ENCODE measurements at regions not wholly inside any gene's neighbourhood (a gene's known extent, or its start where the extent isn't known, plus 50 kb on each side); places are given as distances from the start of the nearest gene placed in this dataset.

- no peak for TF ChIP-seq EZH2 (IDR thresholded peaks at IDR 0.05; ENCODE audit: borderline replicate concordance, low read length)
- TF ChIP-seq, protein P1, sequence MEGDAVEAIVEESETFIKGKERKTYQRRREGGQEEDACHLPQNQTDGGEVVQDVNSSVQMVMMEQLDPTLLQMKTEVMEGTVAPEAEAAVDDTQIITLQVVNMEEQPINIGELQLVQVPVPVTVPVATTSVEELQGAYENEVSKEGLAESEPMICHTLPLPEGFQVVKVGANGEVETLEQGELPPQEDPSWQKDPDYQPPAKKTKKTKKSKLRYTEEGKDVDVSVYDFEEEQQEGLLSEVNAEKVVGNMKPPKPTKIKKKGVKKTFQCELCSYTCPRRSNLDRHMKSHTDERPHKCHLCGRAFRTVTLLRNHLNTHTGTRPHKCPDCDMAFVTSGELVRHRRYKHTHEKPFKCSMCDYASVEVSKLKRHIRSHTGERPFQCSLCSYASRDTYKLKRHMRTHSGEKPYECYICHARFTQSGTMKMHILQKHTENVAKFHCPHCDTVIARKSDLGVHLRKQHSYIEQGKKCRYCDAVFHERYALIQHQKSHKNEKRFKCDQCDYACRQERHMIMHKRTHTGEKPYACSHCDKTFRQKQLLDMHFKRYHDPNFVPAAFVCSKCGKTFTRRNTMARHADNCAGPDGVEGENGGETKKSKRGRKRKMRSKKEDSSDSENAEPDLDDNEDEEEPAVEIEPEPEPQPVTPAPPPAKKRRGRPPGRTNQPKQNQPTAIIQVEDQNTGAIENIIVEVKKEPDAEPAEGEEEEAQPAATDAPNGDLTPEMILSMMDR (IDR thresholded peaks at IDR 0.05; ENCODE audit: low read length) = no peak
- Histone ChIP-seq H4K20me1 (ENCODE audit: insufficient read depth, low read length) (no peaks in the 10 kb centered on the region), H3K36me3 (ENCODE audit: insufficient read depth, low read length) (no peaks in the 10 kb centered on the region), H3K4me3 (ENCODE audit: low read depth, low read length, poor library complexity, severe bottlenecking) (no peak overlapping the region), H3K27ac (ENCODE audit: low read depth, low read length, poor library complexity, severe bottlenecking) (no peak overlapping the region), H3K79me2 (ENCODE audit: insufficient read depth, low read length) (no peaks in the 10 kb centered on the region), H3K4me2 (ENCODE audit: low read length) (no peak overlapping the region), H3K4me1 (ENCODE audit: insufficient read depth, low read length, severe bottlenecking) (no peaks in the 10 kb centered on the region), H3K27me3 (ENCODE audit: insufficient read depth, low read length) (no peaks in the 10 kb centered on the region), H3K9ac (ENCODE audit: low read length) (no peak overlapping the region), H3K9me2 (ENCODE audit: low read depth, low read length) (no peaks in the 10 kb centered on the region), H3K9me3 (ENCODE audit: low read length) (no peaks in the 10 kb centered on the region), H2AFZ (ENCODE audit: low read length) (no peak overlapping the region), H3F3A (ENCODE audit: insufficient read depth, low read length) (no peaks in the 10 kb centered on the region)
These were observed 354.6 kb downstream of the RBM26 start for GRCh38 chr13:79051472-79051871.

GRCh38 chr13:79044415-79044814 lies 361.6 kb downstream of the RBM26 start:
- Histone ChIP-seq H3K9me3 (ENCODE audit: low read length) (no peaks in the 10 kb centered on the region), H4K20me1 (ENCODE audit: insufficient read depth, low read length) (no peaks in the 10 kb centered on the region), H3K36me3 (ENCODE audit: insufficient read depth, low read length) (no peaks in the 10 kb centered on the region), H3K27me3 (ENCODE audit: insufficient read depth, low read length) (no peaks in the 10 kb centered on the region), H3K27ac (ENCODE audit: low read depth, low read length, poor library complexity, severe bottlenecking) (no peak overlapping the region), H3K4me2 (ENCODE audit: low read length) (no peak overlapping the region), H3F3A (ENCODE audit: insufficient read depth, low read length) (no peaks in the 10 kb centered on the region), H3K9me2 (ENCODE audit: low read depth, low read length) (no peaks in the 10 kb centered on the region), H3K9ac (ENCODE audit: low read length) (no peak overlapping the region), H3K79me2 (ENCODE audit: insufficient read depth, low read length) (no peaks in the 10 kb centered on the region), H2AFZ (ENCODE audit: low read length) (no peak overlapping the region), H3K4me1 (ENCODE audit: insufficient read depth, low read length, severe bottlenecking) (no peaks in the 10 kb centered on the region), H3K4me3 (ENCODE audit: low read depth, low read length, poor library complexity, severe bottlenecking) (no peak overlapping the region)
- TF ChIP-seq EZH2 (IDR thresholded peaks at IDR 0.05; ENCODE audit: borderline replicate concordance, low read length) = no peak
- TF ChIP-seq, protein P1 (IDR thresholded peaks at IDR 0.05; ENCODE audit: low read length) = no peak

- H3K9me2 ChIP-seq (ENCODE audit: low read depth, low read length) = no peaks in the 10 kb centered on the region
- H3K36me3 ChIP-seq (ENCODE audit: insufficient read depth, low read length) = no peaks in the 10 kb centered on the region
- H2AFZ ChIP-seq (ENCODE audit: low read length) = no peak overlapping the region
- no peaks in the 10 kb centered on the region for H3K27me3 ChIP-seq (ENCODE audit: insufficient read depth, low read length)
- H3F3A ChIP-seq (ENCODE audit: insufficient read depth, low read length) = no peaks in the 10 kb centered on the region
- H3K4me3 ChIP-seq (ENCODE audit: low read depth, low read length, poor library complexity, severe bottlenecking) = no peak overlapping the region
- H4K20me1 ChIP-seq (ENCODE audit: insufficient read depth, low read length) = no peaks in the 10 kb centered on the region
- H3K27ac ChIP-seq (ENCODE audit: low read depth, low read length, poor library complexity, severe bottlenecking) = no peak overlapping the region
- H3K9ac ChIP-seq (ENCODE audit: low read length) = no peak overlapping the region
- TF ChIP-seq, protein P1 (IDR thresholded peaks at IDR 0.05; ENCODE audit: low read length) = peak; percentile 56
- no peak for TF ChIP-seq EZH2 (IDR thresholded peaks at IDR 0.05; ENCODE audit: borderline replicate concordance, low read length)
- no peaks in the 10 kb centered on the region for H3K9me3 ChIP-seq (ENCODE audit: low read length)
- no peaks in the 10 kb centered on the region for H3K79me2 ChIP-seq (ENCODE audit: insufficient read depth, low read length)
- H3K4me1 ChIP-seq (ENCODE audit: insufficient read depth, low read length, severe bottlenecking) = no peaks in the 10 kb centered on the region
- H3K4me2 ChIP-seq (ENCODE audit: low read length) = no peak overlapping the region
These were observed 362.8 kb downstream of the RBM26 start for GRCh38 chr13:79043208-79043607.
